SK-N-SH treated with all-trans-retinoic acid at 6 μM for 48 hours (cell line): ENCODE measurements at regions not wholly inside any gene's neighbourhood (a gene's known extent, or its start where the extent isn't known, plus 50 kb on each side); places are given as distances from the start of the nearest gene placed in this dataset.
"Not testable (repeated sequence)": the region's sequence is repeated elsewhere in the genome, so short reads cannot be mapped to it uniquely, and the experiment has no call there.

ENCODE experiments used
- ATAC-seq: fragments of 200-7000 bp; cut with Tn5 transposase; 3 replicates; pipeline ENCODE4 v1.9.1; 2020; ENCODE audit warnings: mild to moderate bottlenecking, moderate library complexity
- ARNTL ChIP-seq: fragments of 450-650 bp; formaldehyde crosslinking; IDR thresholded peaks from 2 replicates; pipeline ENCODE4 v1.5.0; 2020; ENCODE audit warnings: low read depth, mild to moderate bottlenecking, moderate library complexity, borderline replicate concordance
- BACH2 ChIP-seq: fragments of 250-450 bp; sonication (Bioruptor Pico); IDR thresholded peaks from 2 replicates; pipeline ENCODE4 v1.9.0; 2021; ENCODE audit warnings: mild to moderate bottlenecking, borderline replicate concordance
- CREB5 ChIP-seq: fragments of 250-450 bp; sonication (Bioruptor Pico); IDR thresholded peaks from 2 replicates; pipeline ENCODE4 v1.5.1; 2020; ENCODE audit warnings: low read depth, mild to moderate bottlenecking, moderate library complexity
- CSRNP3 ChIP-seq: fragments of 250-450 bp; sonication (Bioruptor Pico); IDR thresholded peaks from 2 replicates; pipeline ENCODE4 v1.5.1; 2021; ENCODE audit warnings: mild to moderate bottlenecking, moderate library complexity
- ESRRG ChIP-seq: fragments of 250-450 bp; sonication (Bioruptor Pico); IDR thresholded peaks from 2 replicates; pipeline ENCODE4 v1.6.1; 2021; ENCODE audit warnings: mild to moderate bottlenecking
- ISL1 ChIP-seq: fragments of 250-450 bp; sonication (Bioruptor Pico); IDR thresholded peaks from 2 replicates; pipeline ENCODE4 v2.1.2; 2022; ENCODE audit warnings: mild to moderate bottlenecking, moderate library complexity
- OSR1 ChIP-seq: fragments of 250-450 bp; sonication (Bioruptor Pico); IDR thresholded peaks from 2 replicates; pipeline ENCODE4 v1.8.0; 2022; ENCODE audit warnings: moderate library complexity, mild to moderate bottlenecking, inconsistent platforms
- PATZ1 ChIP-seq: fragments of 250-450 bp; sonication (Bioruptor Pico); IDR thresholded peaks from 2 replicates; pipeline ENCODE4 v1.8.0; 2020; ENCODE audit warnings: mild to moderate bottlenecking, moderate library complexity, borderline replicate concordance
- POU6F1 ChIP-seq: fragments of 250-450 bp; sonication (Bioruptor Pico); IDR thresholded peaks from 2 replicates; pipeline ENCODE4 v1.8.0; 2021; ENCODE audit warnings: low read depth, mild to moderate bottlenecking, moderate library complexity, borderline replicate concordance
- RARB ChIP-seq: fragments of 250-450 bp; sonication (Bioruptor Pico); IDR thresholded peaks from 2 replicates; pipeline ENCODE4 v1.8.0; 2021; ENCODE audit warnings: mild to moderate bottlenecking, moderate library complexity
- SNAI2 ChIP-seq: fragments of 250-450 bp; sonication (Bioruptor Pico); IDR thresholded peaks from 2 replicates; pipeline ENCODE4 v1.5.0; 2020; ENCODE audit warnings: mild to moderate bottlenecking, moderate library complexity
- TCF4 ChIP-seq: fragments of 250-450 bp; sonication (Bioruptor Pico); IDR thresholded peaks from 2 replicates; pipeline ENCODE4 v1.8.0; 2021; ENCODE audit warnings: mild to moderate bottlenecking, moderate library complexity, borderline replicate concordance
- TOX ChIP-seq: fragments of 250-450 bp; sonication (Bioruptor Pico); IDR thresholded peaks from 2 replicates; pipeline ENCODE4 v1.8.0; 2021; ENCODE audit warnings: mild to moderate bottlenecking, moderate library complexity, borderline replicate concordance
- TSHZ2 ChIP-seq: fragments of 250-450 bp; sonication (Bioruptor Pico); IDR thresholded peaks from 2 replicates; pipeline ENCODE4 v1.5.0; 2020; ENCODE audit warnings: mild to moderate bottlenecking, moderate library complexity
- ZC3H10 ChIP-seq: fragments of 250-450 bp; sonication (Bioruptor Pico); IDR thresholded peaks from 2 replicates; pipeline ENCODE4 v1.5.1; 2021; ENCODE audit warnings: mild to moderate bottlenecking, moderate library complexity
- ZFP3 ChIP-seq: fragments of 250-450 bp; sonication (Bioruptor Pico); IDR thresholded peaks from 2 replicates; pipeline ENCODE4 v1.5.0; 2020; ENCODE audit warnings: mild to moderate bottlenecking, moderate library complexity
- ZFP30 ChIP-seq: fragments of 450-650 bp; formaldehyde crosslinking; IDR thresholded peaks from 2 replicates; pipeline ENCODE4 v1.5.0; 2022; ENCODE audit warnings: mild to moderate bottlenecking, moderate library complexity
- ZNF565 ChIP-seq: fragments of 450-650 bp; formaldehyde crosslinking; conservative IDR thresholded peaks from 2 replicates; pipeline ENCODE4 v1.5.0; 2020; ENCODE audit warnings: low read depth, mild to moderate bottlenecking, moderate library complexity
- ZNF8 ChIP-seq: fragments of 450-650 bp; formaldehyde crosslinking; IDR thresholded peaks from 2 replicates; pipeline ENCODE4 v1.5.0; 2020; ENCODE audit warnings: mild to moderate bottlenecking, moderate library complexity

- no peak for ATAC-seq
- TF ChIP-seq TCF4 = no peak
- no peak for TF ChIP-seq SNAI2 (CRISPR knock-in tag)
- TF ChIP-seq ISL1 (CRISPR knock-in tag) = no peak
- TF ChIP-seq CREB5 = no peak
- no peak for TF ChIP-seq CSRNP3 (CRISPR knock-in tag)
- no peak for TF ChIP-seq ZNF565 (CRISPR knock-in tag)
- no peak for TF ChIP-seq TSHZ2 (CRISPR knock-in tag)
- TF ChIP-seq ZFP3 (CRISPR knock-in tag) = no peak
Measured at GRCh38 chr13:87538366-87539052, 132.7 kb upstream of the SLITRK5 start.

GRCh38 chr13:87553142-87553541 lies 118.0 kb upstream of the SLITRK5 start:
- no peak for TF ChIP-seq SNAI2 (CRISPR knock-in tag)
- TF ChIP-seq, all 23 proteins: peak for 0
- ATAC-seq = no peak

- TF ChIP-seq TCF4 (no peak), ZNF565 (CRISPR knock-in tag) (no peak), ESRRG (CRISPR knock-in tag) (no peak), CSRNP3 (CRISPR knock-in tag) (no peak), ISL1 (CRISPR knock-in tag) (no peak), ARNTL (no peak), PATZ1 (CRISPR knock-in tag) (no peak), ZC3H10 (CRISPR knock-in tag) (no peak), OSR1 (CRISPR knock-in tag) (no peak), ZFP3 (CRISPR knock-in tag) (no peak), RARB (CRISPR knock-in tag) (no peak), ZFP30 (CRISPR knock-in tag) (no peak), BACH2 (CRISPR knock-in tag) (no peak)
- ATAC-seq = no peak
Measured at GRCh38 chr13:87554045-87554444, 117.1 kb upstream of the SLITRK5 start.

GRCh38 chr13:87557788-87558187 lies 113.4 kb upstream of the SLITRK5 start:
- TF ChIP-seq ARNTL = no peak
- no peak for TF ChIP-seq ZNF8 (CRISPR knock-in tag)
- no peak for TF ChIP-seq ZFP30 (CRISPR knock-in tag)
- TF ChIP-seq CREB5 = no peak
- no peak for TF ChIP-seq BACH2 (CRISPR knock-in tag)
- TF ChIP-seq ZC3H10 (CRISPR knock-in tag) = no peak
- TF ChIP-seq TOX = no peak
- TF ChIP-seq CSRNP3 (CRISPR knock-in tag) = no peak
- no peak for TF ChIP-seq ISL1 (CRISPR knock-in tag)
- TF ChIP-seq ESRRG (CRISPR knock-in tag) = no peak
- no peak for TF ChIP-seq POU6F1 (CRISPR knock-in tag)
- no peak for ATAC-seq

- ATAC-seq = not testable (repeated sequence)
Measured at GRCh38 chr13:87561580-87561979, 109.6 kb upstream of the SLITRK5 start.
